Left ventricle myocardium inferior (tissue), 1 donor: ENCODE measurements at regions not wholly inside any gene's neighbourhood (a gene's known extent, or its start where the extent isn't known, plus 50 kb on each side); places are given as distances from the start of the nearest gene placed in this dataset.

Experiments
- DNase-seq: peaks from one replicate; pipeline ENCODE4 v3.0.0-alpha.2; 2020
- H3K27ac ChIP-seq: fragments of 200-600 bp; replicated peaks from 2 replicates; pipeline ENCODE4 v1.8.0; 2021
- H3K27me3 ChIP-seq: fragments of 200-600 bp; 2 replicates; pipeline ENCODE4 v1.8.0; 2021; ENCODE audit warnings: low read depth
- H3K36me3 ChIP-seq: fragments of 200-600 bp; 2 replicates; pipeline ENCODE4 v1.8.0; 2021
- H3K4me1 ChIP-seq: fragments of 200-600 bp; 2 replicates; pipeline ENCODE4 v1.8.0; 2021
- H3K4me3 ChIP-seq: fragments of 200-600 bp; 2 replicates; pipeline ENCODE4 v1.8.0; 2021; ENCODE audit warnings: mild to moderate bottlenecking, moderate library complexity
- H3K9me3 ChIP-seq: fragments of 200-600 bp; replicated peaks from 2 replicates; pipeline ENCODE4 v1.8.0; 2021
- intact Hi-C: fragments of 100-400 bp; cut with micrococcal nuclease; formaldehyde crosslinking; loops from one replicate; pipeline ENCODE4 v1.11.0; 2022
- TF ChIP-seq, protein P1 (sequence below): fragments of 200-600 bp; IDR thresholded peaks from 2 replicates; pipeline ENCODE4 v1.8.0; 2021; ENCODE audit warnings: antibody characterized with exemption, mild to moderate bottlenecking, borderline replicate concordance
- donor health status: DM: no; HTN: yes; CAD: no; lungs with severe emphysema.

DNA sequence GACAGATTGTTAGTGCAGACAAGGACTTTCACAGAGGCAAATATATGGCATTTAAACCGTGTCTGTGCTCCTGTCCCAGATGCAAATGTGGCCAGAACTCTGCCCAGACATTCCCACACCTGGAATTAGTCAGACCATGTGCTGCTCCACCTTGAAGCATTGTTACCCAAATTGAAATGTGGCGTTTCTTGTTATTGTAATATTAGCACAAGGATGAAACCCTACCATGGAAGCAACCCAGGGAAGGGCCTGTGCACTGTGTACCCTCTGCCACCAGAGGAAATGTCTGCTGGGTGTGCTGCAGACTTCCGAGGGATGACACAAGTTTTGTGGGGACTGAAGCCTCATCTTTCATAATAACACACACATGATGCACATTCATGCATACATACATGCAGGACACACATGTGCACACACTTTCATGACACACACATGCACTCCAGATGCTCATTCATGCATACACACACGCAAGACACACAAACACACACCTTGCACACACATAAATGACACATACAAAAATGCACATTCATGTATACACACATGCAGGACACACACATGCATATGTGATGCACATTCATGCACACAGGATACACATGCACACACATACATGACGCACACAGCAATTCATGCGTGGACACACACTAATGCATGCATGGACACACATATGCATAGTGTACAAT is 133.2 kb upstream of the SNTG2 start:
- no peak overlapping the region for H3K4me3 ChIP-seq
- no peak for DNase-seq
- no peaks in the 10 kb centered on the region for H3K36me3 ChIP-seq
- H3K27me3 ChIP-seq, result peaks cover 6% of the 10 kb centered on the region
- H3K9me3 ChIP-seq, result no peaks in the 10 kb centered on the region
- intact Hi-C loops, result no loop called here
- TF ChIP-seq, protein P1, sequence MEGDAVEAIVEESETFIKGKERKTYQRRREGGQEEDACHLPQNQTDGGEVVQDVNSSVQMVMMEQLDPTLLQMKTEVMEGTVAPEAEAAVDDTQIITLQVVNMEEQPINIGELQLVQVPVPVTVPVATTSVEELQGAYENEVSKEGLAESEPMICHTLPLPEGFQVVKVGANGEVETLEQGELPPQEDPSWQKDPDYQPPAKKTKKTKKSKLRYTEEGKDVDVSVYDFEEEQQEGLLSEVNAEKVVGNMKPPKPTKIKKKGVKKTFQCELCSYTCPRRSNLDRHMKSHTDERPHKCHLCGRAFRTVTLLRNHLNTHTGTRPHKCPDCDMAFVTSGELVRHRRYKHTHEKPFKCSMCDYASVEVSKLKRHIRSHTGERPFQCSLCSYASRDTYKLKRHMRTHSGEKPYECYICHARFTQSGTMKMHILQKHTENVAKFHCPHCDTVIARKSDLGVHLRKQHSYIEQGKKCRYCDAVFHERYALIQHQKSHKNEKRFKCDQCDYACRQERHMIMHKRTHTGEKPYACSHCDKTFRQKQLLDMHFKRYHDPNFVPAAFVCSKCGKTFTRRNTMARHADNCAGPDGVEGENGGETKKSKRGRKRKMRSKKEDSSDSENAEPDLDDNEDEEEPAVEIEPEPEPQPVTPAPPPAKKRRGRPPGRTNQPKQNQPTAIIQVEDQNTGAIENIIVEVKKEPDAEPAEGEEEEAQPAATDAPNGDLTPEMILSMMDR, result no peak
- H3K27ac ChIP-seq, result no peak overlapping the region
- no peaks in the 10 kb centered on the region for H3K4me1 ChIP-seq

DNA sequence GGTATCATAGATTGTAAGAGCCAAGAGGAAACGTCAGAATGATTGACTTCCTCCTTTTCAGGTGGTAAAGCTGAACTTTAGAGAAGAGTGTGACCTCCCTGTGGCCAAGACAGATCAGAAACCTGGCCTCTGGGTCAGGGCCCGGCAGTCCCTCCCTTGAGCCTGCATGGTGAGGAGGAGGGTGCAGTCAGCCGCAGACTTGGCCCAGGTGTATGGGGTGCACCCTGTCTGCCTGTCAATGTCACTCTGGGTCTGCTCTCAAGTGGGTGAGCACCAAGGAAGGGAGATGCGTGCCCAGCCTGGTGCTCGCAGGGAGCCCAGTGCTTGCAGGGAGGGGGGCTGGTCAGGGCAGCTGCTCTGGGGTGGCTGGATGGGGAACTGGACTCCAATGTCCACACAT is 134.4 kb upstream of the SNTG2 start:
- Histone ChIP-seq H3K27me3 (no peaks in the 10 kb centered on the region), H3K4me1 (no peaks in the 10 kb centered on the region), H3K9me3 (no peaks in the 10 kb centered on the region), H3K4me3 (no peak overlapping the region), H3K36me3 (no peaks in the 10 kb centered on the region), H3K27ac (no peak overlapping the region)
- intact Hi-C loops, result no loop called here
- DNase-seq, result no peak
- TF ChIP-seq, protein P1, result no peak

DNA sequence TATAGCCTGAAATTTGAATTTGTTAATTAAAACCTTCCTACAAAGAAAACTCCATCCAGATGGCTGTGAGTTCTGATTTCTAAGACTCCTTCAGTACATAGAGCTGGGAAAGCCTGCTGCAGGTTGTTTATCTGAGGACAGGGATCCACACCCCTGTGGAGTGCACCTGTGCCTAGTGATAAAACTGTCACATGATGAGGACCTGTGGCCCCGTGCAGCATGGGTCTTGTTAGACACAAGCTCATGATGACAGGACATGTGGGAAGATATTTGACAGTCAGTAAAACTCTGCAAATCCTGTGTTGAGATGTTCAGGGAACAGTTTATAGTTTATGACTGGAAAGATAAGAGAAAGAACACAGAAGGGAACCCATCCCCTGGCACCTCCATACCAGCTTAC is 133.2 kb upstream of the TMEM18 start:
- no peak for DNase-seq
- Histone ChIP-seq H3K36me3 (no peaks in the 10 kb centered on the region), H3K4me1 (no peaks in the 10 kb centered on the region), H3K4me3 (no peak overlapping the region), H3K9me3 (no peaks in the 10 kb centered on the region), H3K27me3 (no peaks in the 10 kb centered on the region), H3K27ac (no peak overlapping the region)
- intact Hi-C loops, result no loop called here
- TF ChIP-seq, protein P1, result no peak

DNA sequence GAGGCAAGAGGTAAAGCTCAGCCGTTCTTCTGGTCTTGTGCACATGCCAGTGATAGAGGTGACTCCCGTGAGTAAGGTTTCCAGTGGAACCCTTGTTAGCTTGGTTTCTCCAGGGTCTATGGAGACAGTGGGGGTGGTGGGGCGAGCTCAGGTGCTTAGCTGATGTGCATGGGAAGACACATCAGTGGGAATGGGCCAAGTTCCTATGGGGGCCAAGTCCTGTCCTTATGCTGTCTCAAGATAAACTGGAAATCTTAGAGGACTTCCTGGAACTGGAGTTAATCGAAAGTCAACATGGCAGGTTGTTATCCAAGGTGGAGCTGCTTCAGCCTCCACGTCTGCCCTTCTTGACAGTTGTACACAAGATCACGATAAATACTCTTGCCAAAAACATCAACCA is 130.1 kb upstream of the TMEM18 start:
- no peaks in the 10 kb centered on the region for H3K4me1 ChIP-seq
- intact Hi-C loops, result no loop called here
- no peaks in the 10 kb centered on the region for H3K27me3 ChIP-seq
- H3K9me3 ChIP-seq, result no peaks in the 10 kb centered on the region
- TF ChIP-seq, protein P1, result no peak
- H3K4me3 ChIP-seq, result no peak overlapping the region
- DNase-seq, result no peak
- no peaks in the 10 kb centered on the region for H3K36me3 ChIP-seq
- H3K27ac ChIP-seq, result no peak overlapping the region

DNA sequence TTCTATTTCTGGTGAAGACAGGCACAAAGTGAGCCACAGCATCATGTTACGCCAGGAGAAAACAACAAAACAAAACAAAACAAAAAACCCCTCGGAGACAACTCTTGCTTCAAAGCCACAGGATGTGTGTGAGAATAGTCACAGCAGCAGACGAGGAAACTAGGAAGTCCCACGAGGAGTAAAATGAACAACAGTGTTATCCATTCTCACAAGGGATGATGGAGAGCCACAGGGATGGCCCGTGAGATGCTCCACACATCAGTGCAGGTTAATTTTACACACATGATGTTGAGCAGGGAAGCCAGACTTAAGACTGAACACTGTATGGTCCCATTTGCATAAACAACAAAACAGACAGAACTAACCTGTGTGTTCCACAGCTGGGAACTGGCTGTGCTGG is 128.5 kb upstream of the TMEM18 start:
- no peaks in the 10 kb centered on the region for H3K27me3 ChIP-seq
- no peaks in the 10 kb centered on the region for H3K4me1 ChIP-seq
- no peaks in the 10 kb centered on the region for H3K36me3 ChIP-seq
- no peak overlapping the region for H3K27ac ChIP-seq
- no peaks in the 10 kb centered on the region for H3K9me3 ChIP-seq
- intact Hi-C loops, result no loop called here
- no peak for DNase-seq
- TF ChIP-seq, protein P1, result no peak
- no peak overlapping the region for H3K4me3 ChIP-seq
